HEK293T (cell line): ENCODE measurements at regions not wholly inside any gene's neighbourhood (a gene's known extent, or its start where the extent isn't known, plus 50 kb on each side); places are given as distances from the start of the nearest gene placed in this dataset.

Source experiments
- BHLHE40 ChIP-seq: fragments of 450-650 bp; IDR thresholded peaks from 2 replicates; pipeline ENCODE4 v1.6.1; 2016; ENCODE audit warnings: mild to moderate bottlenecking, moderate library complexity, borderline replicate concordance
- NFRKB ChIP-seq: fragments of 450-650 bp; IDR thresholded peaks from 2 replicates; pipeline ENCODE4 v1.6.1; 2016; ENCODE audit warnings: mild to moderate bottlenecking, moderate library complexity

GRCh38 chr6:90934081-90934480 is 347.2 kb upstream of the MAP3K7 start:
- TF ChIP-seq BHLHE40 (no peak), NFRKB (no peak)
